ENCODE measurements at regions not wholly inside any gene's neighbourhood (a gene's known extent, or its start where the extent isn't known, plus 50 kb on each side); places are given as distances from the start of the nearest gene placed in this dataset.

GRCh38 chr1:163796394-163796821 is 474.7 kb downstream of the NUF2 start:
- Mint-ChIP-seq H3K4me3 (no peak overlapping the region), H3K9me3 (peaks cover 5 to 11% (median 7%) of the 10 kb centered on the region in 3 donors), H3K27ac (no peak overlapping the region), H3K4me1 (no peaks in the 10 kb centered on the region), H3K36me3 (no peaks in the 10 kb centered on the region), H3K27me3 (no peaks in the 10 kb centered on the region)

- H3K4me3 Mint-ChIP-seq: no peak overlapping the region
- H3K27me3 Mint-ChIP-seq: no peaks in the 10 kb centered on the region
- H3K27ac Mint-ChIP-seq: no peak overlapping the region
- no peaks in the 10 kb centered on the region for H3K4me1 Mint-ChIP-seq
- peaks cover 5 to 8% (median 5%) of the 10 kb centered on the region in 3 donors for H3K9me3 Mint-ChIP-seq
- no peaks in the 10 kb centered on the region for H3K36me3 Mint-ChIP-seq
Observed at GRCh38 chr1:163797816-163798215, 476.1 kb downstream of the NUF2 start.

- no peaks in the 10 kb centered on the region for H3K27me3 Mint-ChIP-seq
- no peaks in the 10 kb centered on the region for H3K4me1 Mint-ChIP-seq
- H3K9me3 Mint-ChIP-seq: peaks cover 4 to 5% (median 5%) of the 10 kb centered on the region in 3 donors
- H3K27ac Mint-ChIP-seq: no peak overlapping the region
- no peak overlapping the region for H3K4me3 Mint-ChIP-seq
- no peaks in the 10 kb centered on the region for H3K36me3 Mint-ChIP-seq
Observed at GRCh38 chr1:163799190-163799805, 477.5 kb downstream of the NUF2 start.

GRCh38 chr1:163807331-163808049 is 485.7 kb downstream of the NUF2 start:
- no peak overlapping the region for H3K4me3 Mint-ChIP-seq

GRCh38 chr1:163813251-163813650 is 491.5 kb downstream of the NUF2 start:
- no peaks in the 10 kb centered on the region for H3K27me3 Mint-ChIP-seq
- H3K4me1 Mint-ChIP-seq: no peaks in the 10 kb centered on the region
- no peak overlapping the region for H3K4me3 Mint-ChIP-seq
- H3K9me3 Mint-ChIP-seq: peaks cover 0 to 7% (median 6%) of the 10 kb centered on the region in 3 donors
- H3K27ac Mint-ChIP-seq: no peak overlapping the region
- no peaks in the 10 kb centered on the region for H3K36me3 Mint-ChIP-seq

More at GRCh38 chr1:163807331-163808049, 485.7 kb downstream of the NUF2 start:
- H3K36me3 Mint-ChIP-seq: no peaks in the 10 kb centered on the region
- H3K4me1 Mint-ChIP-seq: no peaks in the 10 kb centered on the region
- H3K27me3 Mint-ChIP-seq: no peaks in the 10 kb centered on the region
- peaks cover 0 to 1% (median 0%) of the 10 kb centered on the region in 3 donors for H3K9me3 Mint-ChIP-seq
- no peak overlapping the region for H3K27ac Mint-ChIP-seq

GRCh38 chr1:163820226-163820625 is 498.5 kb downstream of the NUF2 start:
- peaks cover 0 to 2% (median 0%) of the 10 kb centered on the region in 3 donors for H3K9me3 Mint-ChIP-seq
- no peak overlapping the region for H3K27ac Mint-ChIP-seq
- no peaks in the 10 kb centered on the region for H3K36me3 Mint-ChIP-seq
- H3K27me3 Mint-ChIP-seq: no peaks in the 10 kb centered on the region
- H3K4me3 Mint-ChIP-seq: no peak overlapping the region
- no peaks in the 10 kb centered on the region for H3K4me1 Mint-ChIP-seq

- no peak overlapping the region for H3K4me3 Mint-ChIP-seq
- no peak overlapping the region for H3K27ac Mint-ChIP-seq
- no peaks in the 10 kb centered on the region for H3K36me3 Mint-ChIP-seq
- no peaks in the 10 kb centered on the region for H3K27me3 Mint-ChIP-seq
- H3K9me3 Mint-ChIP-seq: peaks cover 0 to 2% (median 0%) of the 10 kb centered on the region in 3 donors
- no peaks in the 10 kb centered on the region for H3K4me1 Mint-ChIP-seq
Observed at GRCh38 chr1:163820766-163821165, 499.0 kb downstream of the NUF2 start.

GRCh38 chr1:163821679-163822078 is 499.9 kb downstream of the NUF2 start:
- no peak overlapping the region for H3K4me3 Mint-ChIP-seq

GRCh38 chr1:163823017-163823416 is 501.3 kb downstream of the NUF2 start:
- Mint-ChIP-seq H3K4me1 (no peaks in the 10 kb centered on the region), H3K4me3 (no peak overlapping the region), H3K9me3 (peaks cover 0 to 2% (median 0%) of the 10 kb centered on the region in 3 donors), H3K27ac (no peak overlapping the region), H3K36me3 (no peaks in the 10 kb centered on the region), H3K27me3 (no peaks in the 10 kb centered on the region)

More at GRCh38 chr1:163821679-163822078, 499.9 kb downstream of the NUF2 start:
- H3K27ac Mint-ChIP-seq: no peak overlapping the region
- H3K27me3 Mint-ChIP-seq: no peaks in the 10 kb centered on the region
- no peaks in the 10 kb centered on the region for H3K4me1 Mint-ChIP-seq
- H3K9me3 Mint-ChIP-seq: peaks cover 0 to 2% (median 0%) of the 10 kb centered on the region in 3 donors
- no peaks in the 10 kb centered on the region for H3K36me3 Mint-ChIP-seq

- no peak overlapping the region for H3K4me3 Mint-ChIP-seq
- H3K4me1 Mint-ChIP-seq: no peaks in the 10 kb centered on the region
- no peak overlapping the region for H3K27ac Mint-ChIP-seq
- peaks cover 0 to 2% (median 0%) of the 10 kb centered on the region in 3 donors for H3K9me3 Mint-ChIP-seq
- H3K36me3 Mint-ChIP-seq: no peaks in the 10 kb centered on the region
- H3K27me3 Mint-ChIP-seq: no peaks in the 10 kb centered on the region
Observed at GRCh38 chr1:163824006-163824405, 502.3 kb downstream of the NUF2 start.

- H3K27ac Mint-ChIP-seq: no peak overlapping the region
- no peak overlapping the region for H3K4me3 Mint-ChIP-seq
- no peaks in the 10 kb centered on the region for H3K9me3 Mint-ChIP-seq
- H3K36me3 Mint-ChIP-seq: no peaks in the 10 kb centered on the region
- no peaks in the 10 kb centered on the region for H3K4me1 Mint-ChIP-seq
- H3K27me3 Mint-ChIP-seq: no peaks in the 10 kb centered on the region
Observed at GRCh38 chr1:163824490-163824889, 502.7 kb downstream of the NUF2 start.

- no peak overlapping the region for H3K4me3 Mint-ChIP-seq
Observed at GRCh38 chr1:163826500-163826899, 504.7 kb downstream of the NUF2 start.

GRCh38 chr1:163834778-163835177 is 513.0 kb downstream of the NUF2 start:
- H3K27ac Mint-ChIP-seq: no peak overlapping the region
- peaks cover 0 to 8% (median 4%) of the 10 kb centered on the region in 3 donors for H3K9me3 Mint-ChIP-seq
- H3K4me3 Mint-ChIP-seq: no peak overlapping the region
- no peaks in the 10 kb centered on the region for H3K27me3 Mint-ChIP-seq
- no peaks in the 10 kb centered on the region for H3K4me1 Mint-ChIP-seq
- no peaks in the 10 kb centered on the region for H3K36me3 Mint-ChIP-seq

More at GRCh38 chr1:163826500-163826899, 504.7 kb downstream of the NUF2 start:
- H3K9me3 Mint-ChIP-seq: no peaks in the 10 kb centered on the region
- no peak overlapping the region for H3K27ac Mint-ChIP-seq
- H3K27me3 Mint-ChIP-seq: no peaks in the 10 kb centered on the region
- no peaks in the 10 kb centered on the region for H3K4me1 Mint-ChIP-seq
- H3K36me3 Mint-ChIP-seq: no peaks in the 10 kb centered on the region

- Mint-ChIP-seq H3K27me3 (no peaks in the 10 kb centered on the region), H3K4me3 (no peak overlapping the region), H3K27ac (no peak overlapping the region), H3K36me3 (no peaks in the 10 kb centered on the region), H3K9me3 (peaks cover 0 to 8% (median 4%) of the 10 kb centered on the region in 3 donors), H3K4me1 (no peaks in the 10 kb centered on the region)
Observed at GRCh38 chr1:163836481-163836880, 514.7 kb downstream of the NUF2 start.

- Mint-ChIP-seq H3K4me1 (no peaks in the 10 kb centered on the region), H3K36me3 (no peaks in the 10 kb centered on the region), H3K27me3 (no peaks in the 10 kb centered on the region), H3K9me3 (peaks cover 0 to 8% (median 4%) of the 10 kb centered on the region in 3 donors), H3K4me3 (no peak overlapping the region), H3K27ac (peak overlapping the region in 1 of 3 donors; percentile 56)
Observed at GRCh38 chr1:163837206-163837605, 515.5 kb downstream of the NUF2 start.

GRCh38 chr1:163842571-163842970 is 520.8 kb downstream of the NUF2 start:
- no peak overlapping the region for H3K27ac Mint-ChIP-seq
- H3K9me3 Mint-ChIP-seq: peaks cover 0 to 9% (median 4%) of the 10 kb centered on the region in 3 donors
- H3K27me3 Mint-ChIP-seq: no peaks in the 10 kb centered on the region
- H3K4me3 Mint-ChIP-seq: no peak overlapping the region
- no peaks in the 10 kb centered on the region for H3K36me3 Mint-ChIP-seq
- peaks cover 0 to 2% (median 0%) of the 10 kb centered on the region in 3 donors for H3K4me1 Mint-ChIP-seq
